HEK293T (cell line): ENCODE measurements at regions not wholly inside any gene's neighbourhood (a gene's known extent, or its start where the extent isn't known, plus 50 kb on each side); places are given as distances from the start of the nearest gene placed in this dataset.
A peak's percentile ranks its signal among the peaks of the same experiment; 100 is the strongest.

Experiments
- ARNT ChIP-seq: fragments of 450-650 bp; IDR thresholded peaks from 2 replicates; pipeline ENCODE4 v1.6.1; 2017; ENCODE audit warnings: mild to moderate bottlenecking
- BHLHE40 ChIP-seq: fragments of 450-650 bp; IDR thresholded peaks from 2 replicates; pipeline ENCODE4 v1.6.1; 2016; ENCODE audit warnings: mild to moderate bottlenecking, moderate library complexity, borderline replicate concordance
- ELF4 ChIP-seq: fragments of 450-650 bp; IDR thresholded peaks from 2 replicates; pipeline ENCODE4 v1.6.1; 2017; ENCODE audit warnings: antibody characterized with exemption
- FOXA1 ChIP-seq: fragments of 450-650 bp; IDR thresholded peaks from 2 replicates; pipeline ENCODE4 v1.6.1; 2016; ENCODE audit warnings: mild to moderate bottlenecking
- FOXM1 ChIP-seq: fragments of 450-650 bp; IDR thresholded peaks from 2 replicates; pipeline ENCODE4 v1.6.1; 2017; ENCODE audit warnings: mild to moderate bottlenecking, borderline replicate concordance
- L3MBTL2 ChIP-seq: fragments of 450-650 bp; conservative IDR thresholded peaks from 2 replicates; pipeline ENCODE4 v1.6.1; 2016; ENCODE audit warnings: mild to moderate bottlenecking
- SP1 ChIP-seq: fragments of 450-650 bp; IDR thresholded peaks from 2 replicates; pipeline ENCODE4 v1.6.1; 2017
- TARDBP ChIP-seq: fragments of 450-650 bp; IDR thresholded peaks from 2 replicates; pipeline ENCODE4 v1.6.1; 2016
- ZNF384 ChIP-seq: fragments of 450-650 bp; IDR thresholded peaks from 2 replicates; pipeline ENCODE4 v1.6.1; 2016
- TF ChIP-seq, protein P1 (sequence below): fragments of 450-650 bp; IDR thresholded peaks from 2 replicates; pipeline ENCODE4 v1.6.1; 2016

DNA sequence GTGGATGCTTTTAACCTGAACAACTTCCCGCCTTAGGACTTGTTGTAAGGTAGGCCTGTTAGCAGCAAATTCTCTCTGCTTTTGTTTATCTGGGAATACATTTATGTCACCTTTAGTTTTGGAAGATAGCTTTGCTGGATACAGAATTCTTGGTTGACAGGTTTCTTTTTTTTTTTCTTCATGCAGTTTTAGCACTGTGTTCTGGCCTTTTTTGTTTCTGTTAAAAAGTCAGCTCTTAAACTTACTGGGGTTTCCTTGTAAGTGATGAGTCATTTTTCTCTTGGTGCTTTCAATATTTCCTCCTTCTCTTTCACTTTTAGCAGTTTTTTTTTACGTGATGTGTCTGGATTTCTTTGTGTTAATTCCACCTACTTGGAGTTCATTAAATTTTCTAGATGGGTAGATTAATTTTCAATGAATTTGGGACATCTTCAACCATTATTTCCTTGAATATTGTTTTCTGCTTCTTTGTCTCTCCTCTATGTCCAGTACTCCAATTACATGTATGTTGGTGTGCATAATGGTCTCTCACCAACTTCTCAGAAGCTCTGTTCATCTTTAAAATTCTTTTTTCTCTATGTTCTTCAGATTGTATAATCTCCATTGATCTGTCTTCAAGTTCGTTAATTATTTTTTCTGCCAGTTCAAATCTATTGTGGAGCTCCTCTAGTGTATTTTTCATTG is 188.2 kb upstream of the ZNF536 start:
- TF ChIP-seq ZNF384 (peak; percentile 33; the same call in 1 of the 2 replicates), L3MBTL2 (no peak), BHLHE40 (no peak), FOXA1 (no peak), TARDBP (no peak), SP1 (no peak), FOXM1 (no peak), ARNT (no peak), ELF4 (no peak)
- TF ChIP-seq, protein P1, sequence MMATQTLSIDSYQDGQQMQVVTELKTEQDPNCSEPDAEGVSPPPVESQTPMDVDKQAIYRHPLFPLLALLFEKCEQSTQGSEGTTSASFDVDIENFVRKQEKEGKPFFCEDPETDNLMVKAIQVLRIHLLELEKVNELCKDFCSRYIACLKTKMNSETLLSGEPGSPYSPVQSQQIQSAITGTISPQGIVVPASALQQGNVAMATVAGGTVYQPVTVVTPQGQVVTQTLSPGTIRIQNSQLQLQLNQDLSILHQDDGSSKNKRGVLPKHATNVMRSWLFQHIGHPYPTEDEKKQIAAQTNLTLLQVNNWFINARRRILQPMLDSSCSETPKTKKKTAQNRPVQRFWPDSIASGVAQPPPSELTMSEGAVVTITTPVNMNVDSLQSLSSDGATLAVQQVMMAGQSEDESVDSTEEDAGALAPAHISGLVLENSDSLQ, result no peak
